CD4-positive, alpha-beta memory T cell (primary cell): ENCODE measurements at regions not wholly inside any gene's neighbourhood (a gene's known extent, or its start where the extent isn't known, plus 50 kb on each side); places are given as distances from the start of the nearest gene placed in this dataset.

Experiments
- CTCF ChIA-PET: fragments of 350-600 bp; sonication (Branson Sonifier 250); formaldehyde crosslinking; loops from one replicate; lab custom pipeline; 2021; ENCODE audit warnings: inconsistent platforms; ENCODE audit not compliant: partially characterized antibody; lab: Charles Lee
- POLR2A ChIA-PET: fragments of 350-600 bp; sonication (Branson Sonifier 250); formaldehyde crosslinking; loops from one replicate; lab custom pipeline; 2021; ENCODE audit not compliant: partially characterized antibody; lab: Charles Lee
- DNase-seq, 5 donors: peaks; one replicate each; pipeline versions ENCODE4 v3.0.0 to v3.0.0-alpha.2; 2020 to 2022; ENCODE audit warnings: mixed read lengths in 1 of 5
- H3K27ac ChIP-seq: one replicate; pipeline ENCODE4 v1.7.0; 2013; ENCODE audit warnings: low read depth, low read length
- H3K27me3 ChIP-seq: 2 replicates; pipeline ENCODE4 v1.7.0; 2013; ENCODE audit warnings: mild to moderate bottlenecking, low read length, moderate library complexity; ENCODE audit not compliant: insufficient read depth
- H3K36me3 ChIP-seq: 2 replicates; pipeline ENCODE4 v1.7.0; 2013; ENCODE audit warnings: mild to moderate bottlenecking, low read length, moderate library complexity; ENCODE audit not compliant: insufficient read depth
- H3K4me1 ChIP-seq: 2 replicates; pipeline ENCODE4 v1.7.0; 2013; ENCODE audit warnings: mild to moderate bottlenecking, low read length, moderate library complexity; ENCODE audit not compliant: insufficient read depth
- H3K4me3 ChIP-seq, 2 donors: one replicate each; pipeline ENCODE4 v1.7.0; 2013; ENCODE audit warnings: low read length in 2 of 2, mild to moderate bottlenecking in 1 of 2
- H3K9me3 ChIP-seq, 2 donors: one replicate each; pipeline ENCODE4 v1.7.0; 2013; ENCODE audit warnings: low read length in 2 of 2, control low read depth in 1 of 2; ENCODE audit not compliant: control insufficient read depth in 1 of 2
- H3K27ac Mint-ChIP-seq, 7 donors: one replicate each; pipeline ENCODE4 v1.8.0; 2020 to 2021; ENCODE audit warnings: mixed read lengths in 7 of 7, mild to moderate bottlenecking in 6 of 7, inconsistent platforms in 3 of 7, moderate library complexity in 3 of 7
- H3K27me3 Mint-ChIP-seq, 2 donors: one replicate each; pipeline ENCODE4 v1.8.0; 2020 to 2021; ENCODE audit warnings: mixed read lengths in 2 of 2
- H3K36me3 Mint-ChIP-seq, 2 donors: one replicate each; pipeline ENCODE4 v1.8.0; 2020 to 2021; ENCODE audit warnings: mixed read lengths in 2 of 2, inconsistent platforms in 1 of 2, mild to moderate bottlenecking in 1 of 2
- H3K4me1 Mint-ChIP-seq, 4 donors: one replicate each; pipeline ENCODE4 v1.8.0; 2020 to 2021; ENCODE audit warnings: mixed read lengths in 4 of 4, mild to moderate bottlenecking in 1 of 4
- H3K4me3 Mint-ChIP-seq, 8 donors: one replicate each; pipeline ENCODE4 v1.8.0; 2020 to 2021; ENCODE audit warnings: mixed read lengths in 8 of 8, mild to moderate bottlenecking in 7 of 8, moderate library complexity in 6 of 8, inconsistent platforms in 3 of 8
- H3K9me3 Mint-ChIP-seq, 8 donors: one replicate each; pipeline ENCODE4 v1.8.0; 2020 to 2021; ENCODE audit warnings: mixed read lengths in 8 of 8, mild to moderate bottlenecking in 5 of 8, inconsistent platforms in 3 of 8, moderate library complexity in 1 of 8
- intact Hi-C: fragments of 100-400 bp; cut with micrococcal nuclease; formaldehyde crosslinking; loops from one replicate; pipeline ENCODE4 v1.15.1; 2023

GRCh38 chr10:36281831-36282331 is 639.8 kb upstream of the FZD8 start:
- H3K27me3 ChIP-seq = no peaks in the 10 kb centered on the region
- ChIA-PET CTCF (no interaction called here), POLR2A (no interaction called here)
- peaks cover 4 to 38% (median 12%) of the 10 kb centered on the region in 8 donors for H3K9me3 Mint-ChIP-seq
- peaks cover 0 to 2% of the 10 kb centered on the region in 2 donors for H3K9me3 ChIP-seq
- H3K27ac Mint-ChIP-seq = no peak overlapping the region
- H3K4me3 Mint-ChIP-seq = no peak overlapping the region
- H3K4me1 ChIP-seq = no peaks in the 10 kb centered on the region
- no peaks in the 10 kb centered on the region for H3K36me3 ChIP-seq
- no peaks in the 10 kb centered on the region for H3K36me3 Mint-ChIP-seq
- no peak for DNase-seq
- no peaks in the 10 kb centered on the region for H3K27me3 Mint-ChIP-seq
- intact Hi-C loops = no loop called here
- H3K4me3 ChIP-seq = no peak overlapping the region
- H3K27ac ChIP-seq = no peak overlapping the region
- no peaks in the 10 kb centered on the region for H3K4me1 Mint-ChIP-seq

- H3K9me3 Mint-ChIP-seq = peaks cover 4 to 36% (median 15%) of the 10 kb centered on the region in 8 donors
- no peaks in the 10 kb centered on the region for H3K27me3 Mint-ChIP-seq
- H3K4me1 Mint-ChIP-seq = no peaks in the 10 kb centered on the region
- Histone ChIP-seq H3K9me3 (peaks cover 0 to 2% of the 10 kb centered on the region in 2 donors), H3K4me3 (no peak overlapping the region), H3K27ac (no peak overlapping the region), H3K4me1 (no peaks in the 10 kb centered on the region), H3K36me3 (no peaks in the 10 kb centered on the region), H3K27me3 (no peaks in the 10 kb centered on the region)
- DNase-seq = no peak
- no peak overlapping the region for H3K27ac Mint-ChIP-seq
- H3K36me3 Mint-ChIP-seq = no peaks in the 10 kb centered on the region
- intact Hi-C loops = no loop called here
- CTCF ChIA-PET = interaction anchor here (0.6 kb wide), 1 partner anchor 10 kb away, joined by 4 read pairs; no protein-coding TSS in a partner anchor
- POLR2A ChIA-PET = no interaction called here
- H3K4me3 Mint-ChIP-seq = no peak overlapping the region
Measured at GRCh38 chr10:36280890-36281499, 638.9 kb upstream of the FZD8 start.

GRCh38 chr10:36280321-36280741 is 638.2 kb upstream of the FZD8 start:
- Mint-ChIP-seq H3K27me3 (no peaks in the 10 kb centered on the region), H3K36me3 (no peaks in the 10 kb centered on the region), H3K27ac (no peak overlapping the region), H3K4me1 (no peaks in the 10 kb centered on the region), H3K4me3 (no peak overlapping the region), H3K9me3 (peaks cover 4 to 37% (median 17%) of the 10 kb centered on the region in 8 donors)
- Histone ChIP-seq H3K27ac (no peak overlapping the region), H3K4me3 (no peak overlapping the region), H3K27me3 (no peaks in the 10 kb centered on the region), H3K4me1 (no peaks in the 10 kb centered on the region), H3K36me3 (no peaks in the 10 kb centered on the region), H3K9me3 (peaks cover 0 to 2% of the 10 kb centered on the region in 2 donors)
- no peak for DNase-seq
- ChIA-PET CTCF (interaction anchor here (0.6 kb wide), 1 partner anchor 11 kb away, joined by 4 read pairs; no protein-coding TSS in a partner anchor), POLR2A (no interaction called here)
- intact Hi-C loops = no loop called here

GRCh38 chr10:36278176-36278575 is 636.1 kb upstream of the FZD8 start:
- Histone ChIP-seq H3K4me3 (no peak overlapping the region), H3K36me3 (no peaks in the 10 kb centered on the region), H3K27ac (no peak overlapping the region), H3K9me3 (peaks cover 0 to 2% of the 10 kb centered on the region in 2 donors), H3K4me1 (no peaks in the 10 kb centered on the region), H3K27me3 (no peaks in the 10 kb centered on the region)
- Mint-ChIP-seq H3K4me1 (no peaks in the 10 kb centered on the region), H3K27ac (no peak overlapping the region), H3K4me3 (no peak overlapping the region), H3K27me3 (no peaks in the 10 kb centered on the region), H3K9me3 (peaks cover 4 to 42% (median 18%) of the 10 kb centered on the region in 8 donors), H3K36me3 (no peaks in the 10 kb centered on the region)
- POLR2A ChIA-PET = no interaction called here
- intact Hi-C loops = no loop called here
- DNase-seq = no peak
- CTCF ChIA-PET = no interaction called here

GRCh38 chr10:36277459-36277858 is 635.4 kb upstream of the FZD8 start:
- Mint-ChIP-seq H3K4me3 (no peak overlapping the region), H3K27ac (no peak overlapping the region), H3K9me3 (peaks cover 4 to 40% (median 17%) of the 10 kb centered on the region in 8 donors), H3K36me3 (no peaks in the 10 kb centered on the region), H3K27me3 (no peaks in the 10 kb centered on the region), H3K4me1 (no peaks in the 10 kb centered on the region)
- DNase-seq = no peak
- no peaks in the 10 kb centered on the region for H3K27me3 ChIP-seq
- peaks cover 0 to 2% of the 10 kb centered on the region in 2 donors for H3K9me3 ChIP-seq
- ChIA-PET CTCF (no interaction called here), POLR2A (no interaction called here)
- no peaks in the 10 kb centered on the region for H3K36me3 ChIP-seq
- H3K27ac ChIP-seq = no peak overlapping the region
- H3K4me3 ChIP-seq = no peak overlapping the region
- H3K4me1 ChIP-seq = no peaks in the 10 kb centered on the region
- intact Hi-C loops = no loop called here

- H3K4me1 Mint-ChIP-seq = no peaks in the 10 kb centered on the region
- intact Hi-C loops = no loop called here
- POLR2A ChIA-PET = no interaction called here
Measured at GRCh38 chr10:36271627-36272340, 629.7 kb upstream of the FZD8 start.

GRCh38 chr10:36269222-36269621 is 627.1 kb upstream of the FZD8 start:
- Mint-ChIP-seq H3K27me3 (no peaks in the 10 kb centered on the region), H3K4me3 (no peak overlapping the region), H3K36me3 (no peaks in the 10 kb centered on the region), H3K9me3 (peaks cover 0 to 23% (median 9%) of the 10 kb centered on the region in 8 donors), H3K27ac (no peak overlapping the region), H3K4me1 (no peaks in the 10 kb centered on the region)
- H3K27me3 ChIP-seq = no peaks in the 10 kb centered on the region
- no peaks in the 10 kb centered on the region for H3K36me3 ChIP-seq
- H3K9me3 ChIP-seq = no peaks in the 10 kb centered on the region
- no peaks in the 10 kb centered on the region for H3K4me1 ChIP-seq
- POLR2A ChIA-PET = no interaction called here
- H3K27ac ChIP-seq = no peak overlapping the region
- H3K4me3 ChIP-seq = no peak overlapping the region
- no peak for DNase-seq
- CTCF ChIA-PET = no interaction called here
- intact Hi-C loops = no loop called here

More at GRCh38 chr10:36271627-36272340, 629.7 kb upstream of the FZD8 start:
- H3K4me1 ChIP-seq = no peaks in the 10 kb centered on the region
- Mint-ChIP-seq H3K9me3 (peaks cover 0 to 46% (median 16%) of the 10 kb centered on the region in 8 donors), H3K4me3 (no peak overlapping the region), H3K27ac (no peak overlapping the region), H3K27me3 (no peaks in the 10 kb centered on the region), H3K36me3 (no peaks in the 10 kb centered on the region)
- CTCF ChIA-PET = no interaction called here
- H3K9me3 ChIP-seq = no peaks in the 10 kb centered on the region
- H3K27ac ChIP-seq = no peak overlapping the region
- H3K4me3 ChIP-seq = no peak overlapping the region
- no peaks in the 10 kb centered on the region for H3K27me3 ChIP-seq
- H3K36me3 ChIP-seq = no peaks in the 10 kb centered on the region
- no peak for DNase-seq
